Liver (tissue), 8 donors: ENCODE measurements at regions not wholly inside any gene's neighbourhood (a gene's known extent, or its start where the extent isn't known, plus 50 kb on each side); places are given as distances from the start of the nearest gene placed in this dataset.

ENCODE experiments used
- DNase-seq: peaks from one replicate; pipeline ENCODE4 v3.0.0-alpha.2; 2017; ENCODE audit warnings: low spot score
- H3K27ac ChIP-seq, 2 donors: one replicate each; pipeline ENCODE4 v1.7.0; 2013; ENCODE audit warnings: inconsistent platforms in 2 of 2, low read length in 2 of 2, control low read depth in 1 of 2, low read depth in 1 of 2, mild to moderate bottlenecking in 1 of 2
- H3K27me3 ChIP-seq, 4 donors: one replicate each; pipeline versions ENCODE4 v1.6.1 to v1.7.0; 2013; ENCODE audit warnings: low read length in 3 of 4, inconsistent platforms in 1 of 4, mild to moderate bottlenecking in 1 of 4, moderate library complexity in 1 of 4; ENCODE audit not compliant: control insufficient read depth in 4 of 4, insufficient read depth in 4 of 4
- H3K36me3 ChIP-seq, 4 donors: one replicate each; pipeline versions ENCODE4 v1.6.1 to v1.7.0; 2013; ENCODE audit warnings: low read length in 3 of 4, mild to moderate bottlenecking in 3 of 4, low read depth in 1 of 4, moderate library complexity in 1 of 4; ENCODE audit not compliant: control insufficient read depth in 4 of 4, insufficient read depth in 3 of 4
- H3K4me1 ChIP-seq, 4 donors: one replicate each; pipeline versions ENCODE4 v1.6.1 to v1.7.0; 2013; ENCODE audit warnings: low read length in 3 of 4, mild to moderate bottlenecking in 3 of 4, moderate library complexity in 1 of 4; ENCODE audit not compliant: control insufficient read depth in 4 of 4, insufficient read depth in 4 of 4
- H3K4me3 ChIP-seq, 3 donors: one replicate each; pipeline versions ENCODE4 v1.6.1 to v1.7.0; 2013; ENCODE audit warnings: low read length in 3 of 3, control low read depth in 1 of 3, low read depth in 1 of 3, mild to moderate bottlenecking in 1 of 3
- H3K9ac ChIP-seq, 2 donors: one replicate each; pipeline ENCODE4 v1.7.0; 2013; ENCODE audit warnings: low read length in 2 of 2, mild to moderate bottlenecking in 2 of 2, moderate library complexity in 2 of 2, control low read depth in 1 of 2, low read depth in 1 of 2
- H3K9me3 ChIP-seq, 4 donors: one replicate each; pipeline versions ENCODE4 v1.6.1 to v1.7.0; 2013; ENCODE audit warnings: low read length in 3 of 4; ENCODE audit not compliant: control insufficient read depth in 4 of 4
- EGR1 ChIP-seq, 2 donors: IDR thresholded peaks; 2 replicates each; pipeline ENCODE4 v1.6.1; 2016 to 2018; ENCODE audit warnings: antibody characterized with exemption in 2 of 2, low read depth in 2 of 2
- FOXA1 ChIP-seq: IDR thresholded peaks from 2 replicates; pipeline ENCODE4 v1.6.1; 2016; ENCODE audit warnings: antibody characterized with exemption
- FOXA2 ChIP-seq: IDR thresholded peaks from 2 replicates; pipeline ENCODE4 v1.6.1; 2016; ENCODE audit warnings: antibody characterized with exemption
- GABPA ChIP-seq, 2 donors: IDR thresholded peaks in 1 of 2; conservative IDR thresholded peaks in 1 of 2; 2 replicates each; pipeline ENCODE4 v1.6.1; 2016; ENCODE audit warnings: antibody characterized with exemption in 2 of 2, mild to moderate bottlenecking in 1 of 2, moderate library complexity in 1 of 2
- HNF4A ChIP-seq, 2 donors: conservative IDR thresholded peaks; 2 replicates each; pipeline ENCODE4 v1.6.1; 2016; ENCODE audit warnings: antibody characterized with exemption in 2 of 2, mild to moderate bottlenecking in 2 of 2
- HNF4G ChIP-seq: IDR thresholded peaks from 2 replicates; pipeline ENCODE4 v1.6.1; 2016; ENCODE audit warnings: antibody characterized with exemption
- JUND ChIP-seq, 2 donors: IDR thresholded peaks; 2 replicates each; pipeline ENCODE4 v1.6.1; 2016; ENCODE audit warnings: antibody characterized with exemption in 2 of 2
- NR2F2 ChIP-seq: IDR thresholded peaks from 2 replicates; pipeline ENCODE4 v1.6.1; 2016; ENCODE audit warnings: antibody characterized with exemption
- RAD21 ChIP-seq, 2 donors: IDR thresholded peaks; 2 replicates each; pipeline ENCODE4 v1.6.1; 2016; ENCODE audit warnings: antibody characterized with exemption in 2 of 2, mild to moderate bottlenecking in 2 of 2
- RXRA ChIP-seq, 2 donors: IDR thresholded peaks; 2 replicates each; pipeline ENCODE4 v1.6.1; 2017 to 2018; ENCODE audit warnings: antibody characterized with exemption in 2 of 2, mild to moderate bottlenecking in 1 of 2
- SP1 ChIP-seq: IDR thresholded peaks from 2 replicates; pipeline ENCODE4 v1.6.1; 2018; ENCODE audit warnings: antibody characterized with exemption, mild to moderate bottlenecking
- TAF1 ChIP-seq: conservative IDR thresholded peaks from 2 replicates; pipeline ENCODE4 v1.6.1; 2016; ENCODE audit warnings: antibody characterized with exemption, mild to moderate bottlenecking
- YY1 ChIP-seq: IDR thresholded peaks from 2 replicates; pipeline ENCODE4 v1.6.1; 2016; ENCODE audit warnings: antibody characterized with exemption, mild to moderate bottlenecking
- WGBS: extraction: QIAGEN DNeasy Blood & Tissue Kit; methylation state at CpG from one replicate; pipeline ENCODE4 v1.1.7; 2013; 5-methylcytosine and 5-hydroxymethylcytosine counted together
- TF ChIP-seq, protein P1 (sequence below): IDR thresholded peaks from 2 replicates; pipeline ENCODE4 v1.6.1; 2016; ENCODE audit warnings: antibody characterized with exemption
- TF ChIP-seq, protein P2 (sequence below): fragments of 150-350 bp; IDR thresholded peaks from 2 replicates; pipeline ENCODE4 v1.5.1; 2017; ENCODE audit warnings: improper control_type of control experiment, low read depth, low read length; ENCODE audit not compliant: missing input control
- TF ChIP-seq, protein P3 (sequence below): IDR thresholded peaks from 2 replicates; pipeline ENCODE4 v1.6.1; 2016; ENCODE audit warnings: antibody characterized with exemption
- TF ChIP-seq, protein P4 (sequence below): IDR thresholded peaks from 2 replicates; pipeline ENCODE4 v1.6.1; 2016; ENCODE audit warnings: antibody characterized with exemption
- TF ChIP-seq, protein P5 (sequence below): IDR thresholded peaks from 2 replicates; pipeline ENCODE4 v1.6.1; 2016; ENCODE audit warnings: antibody characterized with exemption, mild to moderate bottlenecking
- donor health status: healthy.
- donor health status: healthy.
- donor health status: healthy.
- donor health status: healthy.
- donor health status: healthy.

DNA sequence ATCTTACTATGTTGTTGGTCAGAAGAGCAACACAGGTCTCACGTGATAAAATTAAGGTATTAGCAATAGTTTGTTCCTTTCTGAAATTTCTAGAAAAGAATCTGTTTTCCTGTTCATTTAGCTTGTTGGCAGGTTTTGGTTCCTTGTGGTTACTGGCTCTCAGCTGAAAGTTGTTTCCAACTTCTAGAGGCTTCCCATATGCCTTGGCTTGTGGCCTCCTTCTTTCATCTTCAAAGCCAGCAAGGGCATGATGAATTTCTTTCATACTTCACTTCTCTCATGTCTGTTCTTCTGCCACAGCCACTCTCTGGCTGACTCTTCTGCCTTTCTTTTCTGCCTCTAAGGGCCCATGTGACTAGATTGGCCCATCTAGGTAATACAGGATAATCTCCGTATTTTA, 193.7 kb downstream of the TRIB2 start:
- H3K9ac ChIP-seq, result no peak overlapping the region
- H3K9me3 ChIP-seq, result no peaks in the 10 kb centered on the region
- no peaks in the 10 kb centered on the region for H3K4me1 ChIP-seq
- H3K4me3 ChIP-seq, result no peak overlapping the region
- H3K36me3 ChIP-seq, result no peaks in the 10 kb centered on the region
- WGBS, result 83% methylated on average over 2 of the region's 2 CpGs
- no peak overlapping the region for H3K27ac ChIP-seq
- no peaks in the 10 kb centered on the region for H3K27me3 ChIP-seq
- TF ChIP-seq FOXA2 (no peak), EGR1 (IDR thresholded peaks at IDR 0.05; ENCODE audit: low read depth in 2 of 2) (no peak), SP1 (no peak), TAF1 (no peak), NR2F2 (no peak), FOXA1 (no peak), HNF4G (no peak), RXRA (IDR thresholded peaks at IDR 0.05) (no peak), RAD21 (IDR thresholded peaks at IDR 0.05) (no peak), HNF4A (conservative IDR thresholded peaks at IDR 0.05) (no peak), JUND (IDR thresholded peaks at IDR 0.05) (no peak), YY1 (no peak), GABPA (IDR thresholded peaks at IDR 0.05 in 1 of 2, conservative IDR thresholded peaks at IDR 0.05 in 1 of 2) (no peak)
- TF ChIP-seq, protein P1, sequence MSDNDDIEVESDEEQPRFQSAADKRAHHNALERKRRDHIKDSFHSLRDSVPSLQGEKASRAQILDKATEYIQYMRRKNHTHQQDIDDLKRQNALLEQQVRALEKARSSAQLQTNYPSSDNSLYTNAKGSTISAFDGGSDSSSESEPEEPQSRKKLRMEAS, result no peak
- TF ChIP-seq, protein P2, sequence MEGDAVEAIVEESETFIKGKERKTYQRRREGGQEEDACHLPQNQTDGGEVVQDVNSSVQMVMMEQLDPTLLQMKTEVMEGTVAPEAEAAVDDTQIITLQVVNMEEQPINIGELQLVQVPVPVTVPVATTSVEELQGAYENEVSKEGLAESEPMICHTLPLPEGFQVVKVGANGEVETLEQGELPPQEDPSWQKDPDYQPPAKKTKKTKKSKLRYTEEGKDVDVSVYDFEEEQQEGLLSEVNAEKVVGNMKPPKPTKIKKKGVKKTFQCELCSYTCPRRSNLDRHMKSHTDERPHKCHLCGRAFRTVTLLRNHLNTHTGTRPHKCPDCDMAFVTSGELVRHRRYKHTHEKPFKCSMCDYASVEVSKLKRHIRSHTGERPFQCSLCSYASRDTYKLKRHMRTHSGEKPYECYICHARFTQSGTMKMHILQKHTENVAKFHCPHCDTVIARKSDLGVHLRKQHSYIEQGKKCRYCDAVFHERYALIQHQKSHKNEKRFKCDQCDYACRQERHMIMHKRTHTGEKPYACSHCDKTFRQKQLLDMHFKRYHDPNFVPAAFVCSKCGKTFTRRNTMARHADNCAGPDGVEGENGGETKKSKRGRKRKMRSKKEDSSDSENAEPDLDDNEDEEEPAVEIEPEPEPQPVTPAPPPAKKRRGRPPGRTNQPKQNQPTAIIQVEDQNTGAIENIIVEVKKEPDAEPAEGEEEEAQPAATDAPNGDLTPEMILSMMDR, result no peak
- TF ChIP-seq, protein P3, sequence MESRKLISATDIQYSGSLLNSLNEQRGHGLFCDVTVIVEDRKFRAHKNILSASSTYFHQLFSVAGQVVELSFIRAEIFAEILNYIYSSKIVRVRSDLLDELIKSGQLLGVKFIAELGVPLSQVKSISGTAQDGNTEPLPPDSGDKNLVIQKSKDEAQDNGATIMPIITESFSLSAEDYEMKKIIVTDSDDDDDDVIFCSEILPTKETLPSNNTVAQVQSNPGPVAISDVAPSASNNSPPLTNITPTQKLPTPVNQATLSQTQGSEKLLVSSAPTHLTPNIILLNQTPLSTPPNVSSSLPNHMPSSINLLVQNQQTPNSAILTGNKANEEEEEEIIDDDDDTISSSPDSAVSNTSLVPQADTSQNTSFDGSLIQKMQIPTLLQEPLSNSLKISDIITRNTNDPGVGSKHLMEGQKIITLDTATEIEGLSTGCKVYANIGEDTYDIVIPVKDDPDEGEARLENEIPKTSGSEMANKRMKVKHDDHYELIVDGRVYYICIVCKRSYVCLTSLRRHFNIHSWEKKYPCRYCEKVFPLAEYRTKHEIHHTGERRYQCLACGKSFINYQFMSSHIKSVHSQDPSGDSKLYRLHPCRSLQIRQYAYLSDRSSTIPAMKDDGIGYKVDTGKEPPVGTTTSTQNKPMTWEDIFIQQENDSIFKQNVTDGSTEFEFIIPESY, result no peak
- TF ChIP-seq, protein P4, sequence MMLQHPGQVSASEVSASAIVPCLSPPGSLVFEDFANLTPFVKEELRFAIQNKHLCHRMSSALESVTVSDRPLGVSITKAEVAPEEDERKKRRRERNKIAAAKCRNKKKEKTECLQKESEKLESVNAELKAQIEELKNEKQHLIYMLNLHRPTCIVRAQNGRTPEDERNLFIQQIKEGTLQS, result no peak
- TF ChIP-seq, protein P5, sequence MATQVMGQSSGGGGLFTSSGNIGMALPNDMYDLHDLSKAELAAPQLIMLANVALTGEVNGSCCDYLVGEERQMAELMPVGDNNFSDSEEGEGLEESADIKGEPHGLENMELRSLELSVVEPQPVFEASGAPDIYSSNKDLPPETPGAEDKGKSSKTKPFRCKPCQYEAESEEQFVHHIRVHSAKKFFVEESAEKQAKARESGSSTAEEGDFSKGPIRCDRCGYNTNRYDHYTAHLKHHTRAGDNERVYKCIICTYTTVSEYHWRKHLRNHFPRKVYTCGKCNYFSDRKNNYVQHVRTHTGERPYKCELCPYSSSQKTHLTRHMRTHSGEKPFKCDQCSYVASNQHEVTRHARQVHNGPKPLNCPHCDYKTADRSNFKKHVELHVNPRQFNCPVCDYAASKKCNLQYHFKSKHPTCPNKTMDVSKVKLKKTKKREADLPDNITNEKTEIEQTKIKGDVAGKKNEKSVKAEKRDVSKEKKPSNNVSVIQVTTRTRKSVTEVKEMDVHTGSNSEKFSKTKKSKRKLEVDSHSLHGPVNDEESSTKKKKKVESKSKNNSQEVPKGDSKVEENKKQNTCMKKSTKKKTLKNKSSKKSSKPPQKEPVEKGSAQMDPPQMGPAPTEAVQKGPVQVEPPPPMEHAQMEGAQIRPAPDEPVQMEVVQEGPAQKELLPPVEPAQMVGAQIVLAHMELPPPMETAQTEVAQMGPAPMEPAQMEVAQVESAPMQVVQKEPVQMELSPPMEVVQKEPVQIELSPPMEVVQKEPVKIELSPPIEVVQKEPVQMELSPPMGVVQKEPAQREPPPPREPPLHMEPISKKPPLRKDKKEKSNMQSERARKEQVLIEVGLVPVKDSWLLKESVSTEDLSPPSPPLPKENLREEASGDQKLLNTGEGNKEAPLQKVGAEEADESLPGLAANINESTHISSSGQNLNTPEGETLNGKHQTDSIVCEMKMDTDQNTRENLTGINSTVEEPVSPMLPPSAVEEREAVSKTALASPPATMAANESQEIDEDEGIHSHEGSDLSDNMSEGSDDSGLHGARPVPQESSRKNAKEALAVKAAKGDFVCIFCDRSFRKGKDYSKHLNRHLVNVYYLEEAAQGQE, result no peak
- no peak for DNase-seq
